Endothelial cell (in vitro differentiated cells): ENCODE measurements at regions not wholly inside any gene's neighbourhood (a gene's known extent, or its start where the extent isn't known, plus 50 kb on each side); places are given as distances from the start of the nearest gene placed in this dataset.

ENCODE experiments used
- DNase-seq: peaks from one replicate; pipeline ENCODE4 v3.0.0; 2021; ENCODE audit warnings: low spot score
- H3K27ac Mint-ChIP-seq: one replicate; pipeline ENCODE4 v1.8.0; 2021; ENCODE audit warnings: mixed read lengths, inconsistent platforms; ENCODE audit not compliant: unreplicated experiment
- H3K27me3 Mint-ChIP-seq: one replicate; pipeline ENCODE4 v1.8.0; 2021; ENCODE audit warnings: mild to moderate bottlenecking, moderate library complexity, mixed read lengths, inconsistent platforms; ENCODE audit not compliant: unreplicated experiment
- H3K36me3 Mint-ChIP-seq: one replicate; pipeline ENCODE4 v1.8.0; 2021; ENCODE audit warnings: mild to moderate bottlenecking, low read depth, mixed read lengths, inconsistent platforms; ENCODE audit not compliant: unreplicated experiment
- H3K4me1 Mint-ChIP-seq: one replicate; pipeline ENCODE4 v1.8.0; 2021; ENCODE audit warnings: mild to moderate bottlenecking, mixed read lengths, inconsistent platforms; ENCODE audit not compliant: unreplicated experiment
- H3K4me3 Mint-ChIP-seq: one replicate; pipeline ENCODE4 v1.8.0; 2021; ENCODE audit warnings: mild to moderate bottlenecking, mixed read lengths, inconsistent platforms; ENCODE audit not compliant: unreplicated experiment
- H3K9me3 Mint-ChIP-seq: one replicate; pipeline ENCODE4 v1.8.0; 2021; ENCODE audit warnings: mixed read lengths, inconsistent platforms; ENCODE audit not compliant: unreplicated experiment
- TF ChIP-seq, protein P1 (sequence below): fragments of 200-600 bp; sonication (generic); IDR thresholded peaks from one replicate; pipeline ENCODE4 v1.5.0; 2021; ENCODE audit warnings: antibody characterized with exemption; ENCODE audit not compliant: unreplicated experiment

DNA sequence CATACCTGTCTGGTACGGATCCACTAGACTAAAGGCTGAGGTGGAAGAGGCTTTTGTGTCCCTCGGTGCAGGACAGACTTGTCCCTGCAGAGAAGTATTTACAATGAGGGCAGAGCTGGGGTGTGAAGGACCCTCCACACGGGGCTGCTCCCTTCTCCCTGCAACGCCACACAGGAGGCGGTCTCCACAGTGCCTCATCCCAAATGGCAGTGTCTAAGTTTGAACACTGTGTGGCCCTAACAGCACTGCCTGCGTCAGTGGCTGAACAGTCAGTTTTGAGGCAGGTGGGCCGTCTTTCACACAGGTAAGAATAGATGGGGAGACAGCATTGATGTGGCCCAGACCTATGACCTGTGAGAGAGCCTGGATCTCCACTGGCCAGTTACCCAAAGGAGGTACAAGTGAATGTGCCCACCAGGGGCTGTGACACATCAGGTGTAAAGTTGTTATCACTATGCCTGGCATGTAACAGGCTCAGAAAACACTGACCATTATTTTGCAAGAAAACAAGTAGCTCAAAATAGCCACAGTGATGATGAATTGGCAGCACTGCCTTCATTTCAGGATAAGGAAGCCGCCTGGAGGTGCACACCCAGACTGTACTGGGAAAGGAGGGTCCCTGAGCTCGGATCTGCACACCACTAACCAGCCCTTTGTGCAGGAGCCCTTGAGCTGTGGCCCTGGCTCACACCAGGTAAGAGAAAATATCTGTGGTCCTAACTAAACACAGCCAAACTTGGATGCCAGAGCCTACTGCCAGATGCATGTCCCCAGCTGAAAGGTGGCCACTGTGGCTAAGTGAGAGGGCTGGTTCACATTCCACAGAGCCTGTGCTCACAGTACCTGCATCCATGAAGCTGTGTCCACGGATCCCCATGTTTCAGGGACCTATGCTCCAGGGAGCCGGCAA lies 246.7 kb downstream of the DLL1 start:
- Mint-ChIP-seq H3K27ac (no peak overlapping the region), H3K4me1 (peaks cover 3% of the 10 kb centered on the region), H3K4me3 (no peak overlapping the region), H3K9me3 (no peaks in the 10 kb centered on the region), H3K36me3 (no peaks in the 10 kb centered on the region), H3K27me3 (peaks cover 10% of the 10 kb centered on the region)
- TF ChIP-seq, protein P1, sequence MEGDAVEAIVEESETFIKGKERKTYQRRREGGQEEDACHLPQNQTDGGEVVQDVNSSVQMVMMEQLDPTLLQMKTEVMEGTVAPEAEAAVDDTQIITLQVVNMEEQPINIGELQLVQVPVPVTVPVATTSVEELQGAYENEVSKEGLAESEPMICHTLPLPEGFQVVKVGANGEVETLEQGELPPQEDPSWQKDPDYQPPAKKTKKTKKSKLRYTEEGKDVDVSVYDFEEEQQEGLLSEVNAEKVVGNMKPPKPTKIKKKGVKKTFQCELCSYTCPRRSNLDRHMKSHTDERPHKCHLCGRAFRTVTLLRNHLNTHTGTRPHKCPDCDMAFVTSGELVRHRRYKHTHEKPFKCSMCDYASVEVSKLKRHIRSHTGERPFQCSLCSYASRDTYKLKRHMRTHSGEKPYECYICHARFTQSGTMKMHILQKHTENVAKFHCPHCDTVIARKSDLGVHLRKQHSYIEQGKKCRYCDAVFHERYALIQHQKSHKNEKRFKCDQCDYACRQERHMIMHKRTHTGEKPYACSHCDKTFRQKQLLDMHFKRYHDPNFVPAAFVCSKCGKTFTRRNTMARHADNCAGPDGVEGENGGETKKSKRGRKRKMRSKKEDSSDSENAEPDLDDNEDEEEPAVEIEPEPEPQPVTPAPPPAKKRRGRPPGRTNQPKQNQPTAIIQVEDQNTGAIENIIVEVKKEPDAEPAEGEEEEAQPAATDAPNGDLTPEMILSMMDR, result no peak
- no peak for DNase-seq

DNA sequence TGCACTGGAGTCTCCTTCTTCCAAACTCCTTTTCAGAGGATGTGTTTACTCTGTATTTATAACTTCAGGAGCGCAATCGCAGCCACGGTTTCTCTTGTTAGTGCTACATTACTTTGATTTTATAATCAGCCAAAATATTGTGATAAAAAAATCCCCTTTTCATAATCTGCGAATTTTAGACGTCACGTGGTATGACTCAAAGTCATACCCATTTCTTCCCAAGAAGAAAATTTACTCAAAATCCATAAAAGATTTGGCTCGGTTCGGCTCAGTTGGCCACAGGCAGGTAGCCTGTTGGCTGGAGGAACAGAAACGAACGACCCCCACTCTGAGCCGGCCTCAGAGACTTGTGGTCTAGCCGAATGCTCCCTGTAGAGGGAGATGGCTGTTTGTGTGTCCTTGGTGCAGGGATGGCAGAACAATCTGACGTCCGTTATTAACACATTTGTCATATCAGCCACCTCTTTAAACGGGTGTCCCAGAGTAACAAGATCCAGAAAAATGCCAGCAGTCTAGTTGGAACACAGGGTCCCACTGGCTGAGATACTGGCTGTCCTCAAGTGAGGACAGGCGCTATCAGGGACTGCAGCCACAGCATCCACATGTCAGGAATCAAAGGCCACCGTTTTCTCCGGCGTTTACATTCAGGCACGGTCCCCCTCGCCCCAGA lies 247.6 kb downstream of the DLL1 start:
- H3K4me1 Mint-ChIP-seq, result peaks cover 3% of the 10 kb centered on the region
- H3K4me3 Mint-ChIP-seq, result no peak overlapping the region
- no peaks in the 10 kb centered on the region for H3K36me3 Mint-ChIP-seq
- H3K9me3 Mint-ChIP-seq, result no peaks in the 10 kb centered on the region
- peaks cover 8% of the 10 kb centered on the region for H3K27me3 Mint-ChIP-seq
- TF ChIP-seq, protein P1, result no peak
- DNase-seq, result no peak
- H3K27ac Mint-ChIP-seq, result no peak overlapping the region

DNA sequence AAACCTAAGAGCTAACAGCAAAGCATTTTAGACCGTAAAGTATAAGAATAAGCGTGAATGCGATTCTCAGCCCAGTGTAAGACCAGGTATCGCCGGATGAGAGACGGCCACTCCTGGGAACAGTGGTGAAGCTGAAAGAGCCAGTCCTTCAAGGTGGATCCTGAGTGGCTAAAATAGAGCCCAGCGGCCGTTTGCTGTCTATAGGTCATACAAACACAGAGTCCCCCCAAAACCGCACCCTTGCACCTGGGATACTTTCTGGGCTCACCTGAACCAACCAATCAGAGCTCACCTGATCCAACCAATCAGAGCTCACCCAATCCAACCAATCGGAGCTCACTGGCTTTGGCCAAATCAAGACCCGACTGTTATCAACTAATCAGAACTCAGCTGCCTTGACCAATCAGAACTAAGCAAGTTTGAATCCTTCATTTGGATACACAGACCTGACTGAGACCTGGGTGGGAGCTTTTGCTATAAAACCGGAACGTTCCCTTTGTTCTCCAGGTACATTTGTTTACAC lies 248.2 kb downstream of the DLL1 start:
- H3K27ac Mint-ChIP-seq, result no peak overlapping the region
- no peaks in the 10 kb centered on the region for H3K36me3 Mint-ChIP-seq
- no peak overlapping the region for H3K4me3 Mint-ChIP-seq
- H3K4me1 Mint-ChIP-seq, result peaks cover 3% of the 10 kb centered on the region
- H3K27me3 Mint-ChIP-seq, result peaks cover 9% of the 10 kb centered on the region
- H3K9me3 Mint-ChIP-seq, result no peaks in the 10 kb centered on the region
- TF ChIP-seq, protein P1, result no peak
- no peak for DNase-seq

DNA sequence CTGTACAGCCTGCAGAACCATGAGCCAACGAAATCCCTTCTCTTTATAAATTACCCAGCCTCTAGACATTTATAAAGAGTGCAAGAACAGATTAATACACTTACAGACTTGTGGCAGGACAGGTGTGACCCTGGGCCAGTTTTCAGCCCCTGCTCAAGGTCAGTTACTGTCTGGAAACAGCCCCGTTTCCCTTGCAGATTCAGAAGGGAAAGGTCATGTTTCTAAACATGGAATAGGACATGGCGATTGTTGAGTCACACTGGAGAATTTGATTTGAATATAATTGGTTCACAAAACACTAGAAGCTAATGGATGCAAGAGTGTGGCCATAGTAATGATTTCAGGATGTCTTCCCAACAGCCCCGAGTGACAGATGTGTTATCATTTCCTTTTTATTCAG lies 248.8 kb downstream of the DLL1 start:
- peaks cover 11% of the 10 kb centered on the region for H3K27me3 Mint-ChIP-seq
- H3K27ac Mint-ChIP-seq, result no peak overlapping the region
- H3K4me3 Mint-ChIP-seq, result no peak overlapping the region
- no peaks in the 10 kb centered on the region for H3K36me3 Mint-ChIP-seq
- H3K4me1 Mint-ChIP-seq, result peaks cover 3% of the 10 kb centered on the region
- no peaks in the 10 kb centered on the region for H3K9me3 Mint-ChIP-seq
- DNase-seq, result no peak
- TF ChIP-seq, protein P1, result no peak
